ENCODE measurements at regions not wholly inside any gene's neighbourhood (a gene's known extent, or its start where the extent isn't known, plus 50 kb on each side); places are given as distances from the start of the nearest gene placed in this dataset.

- H2AFZ ChIP-seq (ENCODE audit: low read length): no peak overlapping the region
- H4K20me1 ChIP-seq (ENCODE audit: control insufficient read depth, extremely low read depth, insufficient read depth, low read length): no peaks in the 10 kb centered on the region
- H3K4me1 ChIP-seq (ENCODE audit: control insufficient read depth, extremely low read depth, insufficient read depth, low read length): no peaks in the 10 kb centered on the region
- H3K9ac ChIP-seq (ENCODE audit: insufficient read depth, low read length): no peak overlapping the region
- no peaks in the 10 kb centered on the region for H3K36me3 ChIP-seq (ENCODE audit: control insufficient read depth, insufficient read depth, low read length)
- no peaks in the 10 kb centered on the region for H3K79me2 ChIP-seq (ENCODE audit: control insufficient read depth, insufficient read depth, low read length)
- no peak overlapping the region for H3K27ac ChIP-seq (ENCODE audit: insufficient read depth, low read length)
- H3K27me3 ChIP-seq (ENCODE audit: control insufficient read depth, insufficient read depth, low read length): no peaks in the 10 kb centered on the region
- DNase-seq (ENCODE audit: low read depth in 2 of 2): no peak
- no peak for TF ChIP-seq EZH2 (IDR thresholded peaks at IDR 0.05; ENCODE audit: low read length, missing control alignments)
- TF ChIP-seq CTCF (conservative IDR thresholded peaks at IDR 0.05 in 1 of 2, IDR thresholded peaks at IDR 0.05 in 1 of 2; ENCODE audit: low read depth in 1 of 2, low read length in 2 of 2): no peak
- no peak overlapping the region for H3K4me3 ChIP-seq (replicated peaks in 1 of 4; ENCODE audit: control extremely low read depth in 1 of 4, insufficient read depth in 1 of 4, low read depth in 3 of 4, low read length in 4 of 4)
- H3K4me2 ChIP-seq (ENCODE audit: extremely low read depth, insufficient read depth, low read length): no peak overlapping the region
- no peaks in the 10 kb centered on the region for H3K9me3 ChIP-seq (ENCODE audit: control insufficient read depth, insufficient read depth, low read depth, low read length)
Observed at GRCh38 chr12:22860926-22861325, 236.0 kb downstream of the ETNK1 start.

- Histone ChIP-seq H3K4me1 (ENCODE audit: control insufficient read depth, extremely low read depth, insufficient read depth, low read length) (no peaks in the 10 kb centered on the region), H4K20me1 (ENCODE audit: control insufficient read depth, extremely low read depth, insufficient read depth, low read length) (no peaks in the 10 kb centered on the region), H3K9me3 (ENCODE audit: control insufficient read depth, insufficient read depth, low read depth, low read length) (no peaks in the 10 kb centered on the region), H3K79me2 (ENCODE audit: control insufficient read depth, insufficient read depth, low read length) (no peaks in the 10 kb centered on the region), H3K27me3 (ENCODE audit: control insufficient read depth, insufficient read depth, low read length) (no peaks in the 10 kb centered on the region), H3K27ac (ENCODE audit: insufficient read depth, low read length) (no peak overlapping the region), H3K4me2 (ENCODE audit: extremely low read depth, insufficient read depth, low read length) (no peak overlapping the region), H3K9ac (ENCODE audit: insufficient read depth, low read length) (no peak overlapping the region), H3K36me3 (ENCODE audit: control insufficient read depth, insufficient read depth, low read length) (no peaks in the 10 kb centered on the region), H2AFZ (ENCODE audit: low read length) (no peak overlapping the region), H3K4me3 (replicated peaks in 1 of 4; ENCODE audit: control extremely low read depth in 1 of 4, insufficient read depth in 1 of 4, low read depth in 3 of 4, low read length in 4 of 4) (no peak overlapping the region)
- no peak for DNase-seq (ENCODE audit: low read depth in 2 of 2)
- TF ChIP-seq EZH2 (IDR thresholded peaks at IDR 0.05; ENCODE audit: low read length, missing control alignments) (no peak), CTCF (conservative IDR thresholded peaks at IDR 0.05 in 1 of 2, IDR thresholded peaks at IDR 0.05 in 1 of 2; ENCODE audit: low read depth in 1 of 2, low read length in 2 of 2) (no peak)
Observed at GRCh38 chr12:22865822-22866221, 240.9 kb downstream of the ETNK1 start.

- no peak overlapping the region for H3K4me3 ChIP-seq (replicated peaks in 1 of 4; ENCODE audit: control extremely low read depth in 1 of 4, insufficient read depth in 1 of 4, low read depth in 3 of 4, low read length in 4 of 4)
- H3K27me3 ChIP-seq (ENCODE audit: control insufficient read depth, insufficient read depth, low read length): no peaks in the 10 kb centered on the region
- no peak overlapping the region for H3K4me2 ChIP-seq (ENCODE audit: extremely low read depth, insufficient read depth, low read length)
- H3K79me2 ChIP-seq (ENCODE audit: control insufficient read depth, insufficient read depth, low read length): no peaks in the 10 kb centered on the region
- H3K36me3 ChIP-seq (ENCODE audit: control insufficient read depth, insufficient read depth, low read length): no peaks in the 10 kb centered on the region
- TF ChIP-seq EZH2 (IDR thresholded peaks at IDR 0.05; ENCODE audit: low read length, missing control alignments) (no peak), CTCF (conservative IDR thresholded peaks at IDR 0.05 in 1 of 2, IDR thresholded peaks at IDR 0.05 in 1 of 2; ENCODE audit: low read depth in 1 of 2, low read length in 2 of 2) (no peak)
- no peaks in the 10 kb centered on the region for H4K20me1 ChIP-seq (ENCODE audit: control insufficient read depth, extremely low read depth, insufficient read depth, low read length)
- H3K27ac ChIP-seq (ENCODE audit: insufficient read depth, low read length): no peak overlapping the region
- no peaks in the 10 kb centered on the region for H3K9me3 ChIP-seq (ENCODE audit: control insufficient read depth, insufficient read depth, low read depth, low read length)
- H3K4me1 ChIP-seq (ENCODE audit: control insufficient read depth, extremely low read depth, insufficient read depth, low read length): no peaks in the 10 kb centered on the region
- no peak overlapping the region for H2AFZ ChIP-seq (ENCODE audit: low read length)
- DNase-seq (ENCODE audit: low read depth in 2 of 2): peak in 1 of 2 donors; percentile 74
- H3K9ac ChIP-seq (ENCODE audit: insufficient read depth, low read length): no peak overlapping the region
Observed at GRCh38 chr12:22866406-22866805, 241.4 kb downstream of the ETNK1 start.
